Natural killer cell (primary cell): ENCODE measurements at regions not wholly inside any gene's neighbourhood (a gene's known extent, or its start where the extent isn't known, plus 50 kb on each side); places are given as distances from the start of the nearest gene placed in this dataset.
"Not testable (repeated sequence)": the region's sequence is repeated elsewhere in the genome, so short reads cannot be mapped to it uniquely, and the experiment has no call there.

ENCODE experiments used
- ATAC-seq, 3 donors: fragments of 150-1000 bp in 2 of 3; fragments of 200-7000 bp in 1 of 3; cut with Tn5 transposase; 1 replicate in 1 of 3; 2 replicates in 2 of 3; pipeline ENCODE4 v1.10.0; 2021; ENCODE audit warnings: mild to moderate bottlenecking in 2 of 3, moderate library complexity in 2 of 3
- DNase-seq, 2 donors: peaks; one replicate each; pipeline versions ENCODE4 v3.0.0 to v3.0.0-alpha.2; 2013 to 2021; ENCODE audit warnings: mixed read lengths in 1 of 2
- H3K27ac ChIP-seq: one replicate; pipeline ENCODE4 v1.5.1; 2013; ENCODE audit warnings: mild to moderate bottlenecking, low read length
- H3K27me3 ChIP-seq: one replicate; pipeline ENCODE4 v1.6.1; 2013; ENCODE audit warnings: low read length; ENCODE audit not compliant: control insufficient read depth, insufficient read depth
- H3K36me3 ChIP-seq: one replicate; pipeline ENCODE4 v1.6.1; 2013; ENCODE audit warnings: low read length; ENCODE audit not compliant: control insufficient read depth, insufficient read depth
- H3K4me1 ChIP-seq: one replicate; pipeline ENCODE4 v1.6.1; 2013; ENCODE audit warnings: low read length; ENCODE audit not compliant: control insufficient read depth, insufficient read depth
- H3K4me3 ChIP-seq: one replicate; pipeline ENCODE4 v1.5.1; 2013; ENCODE audit warnings: low read length
- H3K9me3 ChIP-seq: one replicate; pipeline ENCODE4 v1.6.1; 2013; ENCODE audit warnings: low read length; ENCODE audit not compliant: control insufficient read depth, insufficient read depth
- H3K27ac Mint-ChIP-seq, 2 donors: one replicate each; pipeline ENCODE4 v1.8.0; 2022; ENCODE audit warnings: mild to moderate bottlenecking in 2 of 2, mixed read lengths in 2 of 2, moderate library complexity in 1 of 2
- H3K27me3 Mint-ChIP-seq, 2 donors: one replicate each; pipeline ENCODE4 v1.8.0; 2022; ENCODE audit warnings: low read depth in 2 of 2, mixed read lengths in 2 of 2
- H3K36me3 Mint-ChIP-seq: one replicate; pipeline ENCODE4 v1.8.0; 2022; ENCODE audit warnings: mixed read lengths
- H3K4me1 Mint-ChIP-seq, 2 donors: one replicate each; pipeline ENCODE4 v1.8.0; 2022; ENCODE audit warnings: mixed read lengths in 2 of 2
- H3K4me3 Mint-ChIP-seq: one replicate; pipeline ENCODE4 v1.8.0; 2022; ENCODE audit warnings: mild to moderate bottlenecking, moderate library complexity, mixed read lengths
- H3K9me3 Mint-ChIP-seq, 2 donors: one replicate each; pipeline ENCODE4 v1.8.0; 2022; ENCODE audit warnings: mixed read lengths in 2 of 2
- WGBS: methylation state at CpG from one replicate; pipeline ENCODE4 v1.1.7; 2013; ENCODE audit warnings: missing lambda C conversion rate; ENCODE audit not compliant: insufficient coverage; 5-methylcytosine and 5-hydroxymethylcytosine counted together
- intact Hi-C: fragments of 100-400 bp; cut with micrococcal nuclease; formaldehyde crosslinking; loops from one replicate; pipeline ENCODE4 v1.14.2; 2022

DNA sequence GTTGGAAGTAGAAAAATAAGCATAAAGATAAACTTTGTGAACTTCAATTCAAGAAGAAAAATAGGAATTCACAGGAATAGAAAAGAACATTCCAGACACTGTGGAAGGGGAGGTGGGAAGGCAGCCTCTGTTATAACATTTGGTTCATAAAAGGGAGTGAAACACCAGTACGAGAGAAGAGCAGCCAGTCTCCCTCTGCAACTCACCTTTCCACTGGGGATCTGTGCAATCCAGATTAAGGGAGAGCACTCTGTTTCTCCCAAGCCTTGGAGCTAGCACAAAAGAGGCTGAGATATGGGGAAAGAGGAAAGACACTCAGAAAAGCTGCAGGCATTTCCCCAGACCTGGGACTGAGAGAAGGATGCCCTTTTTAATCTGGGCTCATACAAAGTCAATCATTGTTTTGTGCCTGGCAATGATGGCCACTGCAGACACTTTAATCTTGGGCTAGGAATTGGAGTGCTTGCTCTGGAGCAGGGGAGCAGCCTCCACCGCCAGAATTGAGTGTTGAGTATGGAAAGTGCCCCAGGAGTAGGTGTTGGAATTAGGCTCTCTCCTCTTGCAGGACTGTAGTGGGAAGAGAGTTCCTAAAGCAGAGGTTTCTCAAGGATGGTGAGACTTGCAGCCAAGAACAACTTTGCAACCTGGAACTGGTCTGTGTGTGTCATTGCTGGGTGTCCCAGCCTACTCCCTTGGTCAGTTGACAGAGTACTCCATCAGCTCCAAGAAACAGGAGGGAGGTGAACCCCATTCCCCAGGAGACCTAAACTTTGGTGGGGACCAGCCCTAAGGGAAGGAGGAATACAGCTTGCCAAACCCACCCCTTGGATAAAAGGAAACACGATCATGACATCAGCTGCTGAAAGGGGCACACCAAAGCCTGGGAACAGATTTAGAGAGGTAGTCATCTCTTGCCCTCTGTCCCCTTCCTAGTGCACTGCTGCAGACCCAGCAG is 1510.2 kb upstream of the TPTE start:
- intact Hi-C loops, H3K4me3 ChIP-seq, H3K27me3 ChIP-seq, H3K27ac ChIP-seq, H3K27me3 Mint-ChIP-seq, DNase-seq, H3K4me1 Mint-ChIP-seq, ATAC-seq, H3K27ac Mint-ChIP-seq, H3K4me1 ChIP-seq, H3K4me3 Mint-ChIP-seq, H3K36me3 ChIP-seq: not testable (repeated sequence)
- peaks cover 10% of the 10 kb centered on the region for H3K36me3 Mint-ChIP-seq
- H3K9me3 Mint-ChIP-seq = peaks cover 11 to 40% of the 10 kb centered on the region in 2 donors
- WGBS = 52% methylated on average over 3 of the region's 3 CpGs
- peaks cover 44% of the 10 kb centered on the region for H3K9me3 ChIP-seq

DNA sequence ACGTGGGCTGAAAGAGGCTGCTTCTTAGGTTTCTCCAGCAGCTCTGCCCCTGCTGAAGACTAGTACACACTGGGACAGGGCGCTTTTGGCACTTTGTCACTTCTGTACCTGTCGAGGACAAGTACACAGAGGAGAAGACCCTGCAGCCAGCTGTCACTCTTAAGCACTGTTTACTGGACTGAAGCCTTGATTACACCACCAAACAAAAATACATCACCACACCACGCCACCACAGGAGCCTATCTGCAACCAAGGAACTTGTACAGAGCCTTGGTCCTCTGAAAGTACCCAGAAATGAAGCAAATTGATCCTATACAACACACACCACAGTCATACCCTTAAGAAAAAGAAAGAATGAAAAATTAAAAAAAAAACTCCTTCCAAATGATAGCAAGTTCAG is 1509.5 kb upstream of the TPTE start:
- H3K4me1 ChIP-seq, DNase-seq, H3K27ac ChIP-seq, intact Hi-C loops, H3K27me3 Mint-ChIP-seq, H3K4me1 Mint-ChIP-seq, H3K4me3 ChIP-seq, ATAC-seq, H3K36me3 ChIP-seq, H3K36me3 Mint-ChIP-seq, H3K4me3 Mint-ChIP-seq, H3K27ac Mint-ChIP-seq, H3K27me3 ChIP-seq: not testable (repeated sequence)
- 44% methylated on average over 4 of the region's 4 CpGs for WGBS
- peaks cover 9 to 36% of the 10 kb centered on the region in 2 donors for H3K9me3 Mint-ChIP-seq
- peaks cover 41% of the 10 kb centered on the region for H3K9me3 ChIP-seq

DNA sequence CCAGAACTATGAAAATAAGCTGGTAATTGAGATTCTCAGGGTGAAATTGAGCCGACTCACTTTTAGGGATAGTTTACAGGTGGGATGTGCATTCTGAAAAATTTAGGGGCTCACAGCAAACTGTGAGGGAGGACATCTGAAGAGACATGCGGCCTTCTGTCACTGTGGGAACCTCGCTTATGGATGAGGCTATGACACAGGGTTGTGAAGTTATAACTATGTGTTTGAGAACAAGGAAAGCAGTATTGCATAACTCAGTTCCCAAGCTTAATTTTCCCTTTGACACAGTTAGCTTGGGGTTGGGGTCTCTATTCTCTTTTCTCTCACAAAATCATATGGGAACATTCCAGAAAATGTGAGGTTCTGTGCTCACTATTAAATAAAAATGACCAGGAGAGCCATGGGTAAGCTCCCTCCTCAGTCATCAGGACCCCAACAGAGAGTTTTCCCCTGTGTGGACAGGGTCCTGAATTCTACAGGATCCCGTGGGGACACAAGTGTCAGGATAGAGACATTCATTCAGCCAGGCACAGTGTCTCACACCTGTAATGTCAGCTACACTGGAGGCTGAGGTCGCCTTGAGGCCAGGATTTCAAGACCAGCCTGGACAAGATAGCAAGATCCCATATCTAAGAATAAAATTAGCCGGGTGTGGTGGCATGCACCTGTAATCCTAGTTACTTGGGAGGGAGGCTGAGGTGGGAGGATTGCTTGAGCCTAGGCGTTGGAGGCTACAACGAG is 1507.7 kb upstream of the TPTE start:
- H3K36me3 ChIP-seq, H3K27me3 ChIP-seq, H3K27me3 Mint-ChIP-seq, H3K27ac ChIP-seq, H3K4me3 ChIP-seq, H3K4me1 Mint-ChIP-seq, ATAC-seq, intact Hi-C loops, H3K27ac Mint-ChIP-seq, H3K4me3 Mint-ChIP-seq, H3K36me3 Mint-ChIP-seq, DNase-seq, H3K4me1 ChIP-seq: not testable (repeated sequence)
- H3K9me3 ChIP-seq = peaks cover 40% of the 10 kb centered on the region
- H3K9me3 Mint-ChIP-seq = peaks cover 8 to 31% of the 10 kb centered on the region in 2 donors
- WGBS = 61% methylated on average over 8 of the region's 8 CpGs

DNA sequence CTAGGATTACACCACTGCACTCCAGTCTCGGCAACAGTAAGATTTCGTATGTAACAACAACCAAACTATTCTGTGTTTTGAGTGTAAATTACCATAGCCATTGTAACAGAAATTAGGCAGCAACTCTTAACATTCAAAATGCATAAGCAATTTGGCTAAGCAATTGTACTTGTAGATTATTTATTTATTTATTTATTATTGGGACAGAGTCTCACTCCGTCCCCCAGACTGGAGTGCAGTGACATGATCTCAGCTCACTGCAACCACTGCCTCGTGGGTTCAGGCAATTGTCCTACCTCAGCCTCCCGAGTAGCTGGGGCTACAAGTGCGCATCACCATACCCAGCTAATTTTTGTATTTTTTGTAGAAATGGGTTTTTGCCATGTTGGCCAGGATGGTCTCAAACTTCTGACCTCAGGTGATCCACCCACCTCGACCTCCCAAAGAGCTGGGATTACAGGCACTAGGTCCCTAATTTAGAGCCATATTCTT is 1507.1 kb upstream of the TPTE start:
- peaks cover 38% of the 10 kb centered on the region for H3K9me3 ChIP-seq
- DNase-seq, intact Hi-C loops, ATAC-seq, H3K36me3 ChIP-seq, H3K36me3 Mint-ChIP-seq, H3K27ac Mint-ChIP-seq, H3K27me3 Mint-ChIP-seq, H3K4me1 ChIP-seq, H3K4me3 Mint-ChIP-seq, H3K4me3 ChIP-seq, H3K27me3 ChIP-seq, H3K27ac ChIP-seq, H3K4me1 Mint-ChIP-seq: not testable (repeated sequence)
- 73% methylated on average over 7 of the region's 7 CpGs for WGBS
- peaks cover 8 to 28% of the 10 kb centered on the region in 2 donors for H3K9me3 Mint-ChIP-seq

DNA sequence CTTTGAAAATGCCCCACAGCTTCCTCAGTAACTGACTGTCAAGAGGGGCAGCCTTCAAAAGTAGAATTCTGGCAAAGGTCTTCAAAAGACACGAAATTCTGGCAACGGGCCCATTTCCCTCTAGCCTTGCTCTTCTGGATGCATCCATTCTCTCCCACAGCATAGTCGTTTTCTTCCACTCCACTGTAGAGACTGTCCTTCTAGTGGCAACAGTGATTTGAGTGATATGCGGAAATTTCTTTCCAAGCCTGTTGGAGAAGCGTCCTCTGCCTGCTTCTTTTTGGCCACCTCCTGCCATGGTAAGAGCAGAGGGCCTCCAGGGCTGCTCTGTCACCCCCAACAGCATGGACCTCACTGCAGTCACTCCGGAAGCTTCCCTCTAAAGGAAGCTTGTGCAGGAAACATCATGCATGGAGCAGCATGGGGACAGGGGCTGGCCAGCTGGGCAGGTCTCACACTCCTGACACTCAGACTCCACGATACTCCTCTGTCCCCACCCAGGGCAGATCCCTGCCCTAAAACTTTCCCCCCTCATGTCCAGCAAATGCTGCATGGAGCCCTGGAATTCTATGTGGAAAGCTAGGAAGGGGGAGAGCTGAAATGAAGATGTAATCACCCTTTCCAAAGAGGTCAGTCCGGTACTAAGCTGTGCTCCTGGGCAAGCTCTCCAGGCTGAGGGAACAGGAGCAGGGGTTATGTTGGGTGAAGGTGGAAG is 1505.7 kb upstream of the TPTE start:
- H3K27ac Mint-ChIP-seq, H3K27me3 ChIP-seq, H3K27ac ChIP-seq, H3K4me1 ChIP-seq, intact Hi-C loops, H3K27me3 Mint-ChIP-seq, ATAC-seq, DNase-seq, H3K4me3 ChIP-seq, H3K4me1 Mint-ChIP-seq, H3K4me3 Mint-ChIP-seq, H3K36me3 ChIP-seq, H3K36me3 Mint-ChIP-seq: not testable (repeated sequence)
- H3K9me3 Mint-ChIP-seq = peaks cover 8 to 26% of the 10 kb centered on the region in 2 donors
- H3K9me3 ChIP-seq = peaks cover 35% of the 10 kb centered on the region
- 66% methylated on average over 7 of the region's 8 CpGs for WGBS

DNA sequence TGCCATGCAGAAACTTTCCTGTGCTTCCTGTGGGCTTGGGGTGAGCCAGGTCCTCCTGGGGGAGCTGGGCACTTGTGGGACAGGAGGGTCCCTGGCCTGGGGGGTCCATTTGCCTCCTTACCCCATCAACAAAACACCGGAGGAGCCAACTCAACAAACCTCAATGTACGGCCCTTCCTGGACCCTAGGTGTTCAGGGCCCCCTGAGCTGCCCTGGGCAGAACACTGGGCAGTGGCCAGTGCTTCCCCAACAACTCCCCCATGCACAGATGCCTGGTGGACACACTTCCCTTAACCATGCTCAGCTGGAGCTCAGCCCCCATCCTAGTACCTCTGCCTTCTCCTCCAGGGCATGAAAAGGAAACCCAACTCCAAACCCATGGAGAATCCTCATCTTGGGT is 1504.2 kb upstream of the TPTE start:
- H3K9me3 Mint-ChIP-seq = peaks cover 9 to 25% of the 10 kb centered on the region in 2 donors
- DNase-seq, H3K36me3 Mint-ChIP-seq, H3K27ac ChIP-seq, H3K4me1 ChIP-seq, H3K4me3 ChIP-seq, H3K27me3 Mint-ChIP-seq, H3K27ac Mint-ChIP-seq, H3K4me3 Mint-ChIP-seq, H3K36me3 ChIP-seq, ATAC-seq, intact Hi-C loops, H3K4me1 Mint-ChIP-seq, H3K27me3 ChIP-seq: not testable (repeated sequence)
- WGBS = 45% methylated on average over 2 of the region's 2 CpGs
- peaks cover 22% of the 10 kb centered on the region for H3K9me3 ChIP-seq

DNA sequence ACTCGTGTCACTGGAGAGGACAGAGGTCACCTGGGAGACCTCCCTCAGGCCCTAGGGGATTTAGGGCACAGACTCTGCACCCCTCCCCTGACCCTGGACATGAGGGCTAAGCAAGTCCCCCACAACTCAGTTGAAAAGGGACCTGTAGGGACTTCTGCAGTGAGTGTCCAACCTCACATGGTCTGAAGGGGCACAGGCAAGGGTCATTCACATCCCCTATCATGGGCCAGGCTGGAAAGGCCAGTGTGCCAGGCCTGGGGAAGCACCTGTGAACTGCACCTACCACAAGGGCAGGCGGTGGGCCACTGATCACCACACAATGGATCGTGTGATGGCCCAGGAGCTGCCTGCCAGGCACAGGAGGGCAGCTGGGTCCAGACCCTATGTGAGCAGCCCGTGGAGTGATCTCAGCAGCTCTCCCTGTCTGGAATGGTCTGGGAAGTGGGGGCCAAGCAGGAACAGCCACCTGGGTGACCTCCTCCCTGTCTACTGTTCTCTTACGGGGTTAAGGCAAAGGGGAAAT is 1502.6 kb upstream of the TPTE start:
- H3K4me1 ChIP-seq, H3K4me1 Mint-ChIP-seq, H3K27ac Mint-ChIP-seq, intact Hi-C loops, H3K4me3 ChIP-seq, H3K27me3 ChIP-seq, H3K4me3 Mint-ChIP-seq, H3K27ac ChIP-seq, H3K36me3 ChIP-seq, DNase-seq, ATAC-seq, H3K36me3 Mint-ChIP-seq, H3K27me3 Mint-ChIP-seq: not testable (repeated sequence)
- peaks cover 4 to 14% of the 10 kb centered on the region in 2 donors for H3K9me3 Mint-ChIP-seq
- WGBS = 81% methylated on average over 3 of the region's 5 CpGs
- H3K9me3 ChIP-seq = peaks cover 16% of the 10 kb centered on the region
